ENCODE measurements at regions not wholly inside any gene's neighbourhood (a gene's known extent, or its start where the extent isn't known, plus 50 kb on each side); places are given as distances from the start of the nearest gene placed in this dataset.
"Not testable (repeated sequence)": the region's sequence is repeated elsewhere in the genome, so short reads cannot be mapped to it uniquely, and the experiment has no call there.

DNA sequence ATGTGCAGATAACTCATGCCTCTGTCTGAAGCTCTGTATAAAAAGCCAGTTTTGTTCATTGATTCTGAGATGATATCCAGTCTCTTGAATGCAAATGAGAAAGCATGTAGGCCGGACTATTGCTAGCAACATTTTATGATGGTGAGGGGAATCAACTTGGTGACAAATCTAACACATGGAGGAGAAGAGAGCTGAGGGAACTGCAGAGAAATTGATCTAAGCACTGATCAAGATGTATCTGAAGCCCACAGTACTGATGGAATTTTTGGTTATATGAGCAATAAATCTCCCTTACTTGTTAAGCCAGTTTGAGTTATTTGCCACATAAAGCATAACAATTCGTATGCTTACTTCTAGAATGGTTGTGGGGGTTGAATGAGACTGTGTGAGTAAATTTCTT lies 295.6 kb upstream of the DDHD1 start:
- no peak for DNase-seq

GRCh38 chr14:53444677-53445312 lies 291.7 kb upstream of the DDHD1 start:
- no peak for DNase-seq

DNA sequence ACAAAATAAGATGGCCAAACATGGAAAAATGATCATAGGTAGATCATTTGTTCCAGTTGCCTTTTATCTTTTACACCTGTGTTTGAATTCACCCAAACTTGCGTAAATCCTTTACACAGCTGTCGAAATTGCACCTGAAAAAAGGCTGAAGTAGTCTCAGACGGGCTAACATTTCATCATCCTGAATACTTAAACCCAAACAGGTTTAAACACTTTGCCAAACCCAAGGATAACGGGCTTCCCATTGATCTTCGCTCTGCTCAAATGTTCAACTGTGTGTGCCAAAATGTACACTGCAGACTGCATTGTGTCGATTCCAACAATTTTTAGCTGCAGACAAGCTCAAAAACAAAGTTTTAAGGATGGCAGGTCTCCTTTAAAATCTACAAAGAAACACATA lies 288.7 kb upstream of the DDHD1 start:
- DNase-seq: no peak

GRCh38 chr14:53437858-53438257 lies 284.7 kb upstream of the DDHD1 start:
- no peak for DNase-seq

GRCh38 chr14:53432378-53432802 lies 279.3 kb upstream of the DDHD1 start:
- DNase-seq: no peak

- DNase-seq: no peak
These were observed 277.7 kb upstream of the DDHD1 start for GRCh38 chr14:53430870-53431269.

- no peak for DNase-seq
These were observed 259.9 kb upstream of the DDHD1 start for GRCh38 chr14:53412819-53413675.

DNA sequence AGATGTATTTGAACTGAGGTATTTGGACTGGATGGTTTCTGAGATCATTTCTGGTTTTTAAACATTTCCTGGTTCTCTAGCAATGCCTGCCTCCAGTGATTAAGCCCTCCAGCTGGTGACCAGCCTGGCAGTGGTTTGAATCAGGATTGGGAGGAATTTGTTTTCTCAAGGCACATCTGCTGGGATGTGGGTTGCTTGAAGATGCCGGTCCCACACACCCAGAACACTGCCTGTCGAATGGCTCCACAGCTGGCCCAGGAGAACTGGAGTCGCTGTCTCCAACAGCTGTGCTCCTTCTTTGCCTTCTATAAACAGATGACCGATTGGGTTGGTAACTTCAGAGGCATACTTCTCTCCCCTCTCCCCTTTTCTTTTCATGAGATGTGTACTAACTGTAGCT lies 258.0 kb upstream of the DDHD1 start:
- no peak for DNase-seq

DNA sequence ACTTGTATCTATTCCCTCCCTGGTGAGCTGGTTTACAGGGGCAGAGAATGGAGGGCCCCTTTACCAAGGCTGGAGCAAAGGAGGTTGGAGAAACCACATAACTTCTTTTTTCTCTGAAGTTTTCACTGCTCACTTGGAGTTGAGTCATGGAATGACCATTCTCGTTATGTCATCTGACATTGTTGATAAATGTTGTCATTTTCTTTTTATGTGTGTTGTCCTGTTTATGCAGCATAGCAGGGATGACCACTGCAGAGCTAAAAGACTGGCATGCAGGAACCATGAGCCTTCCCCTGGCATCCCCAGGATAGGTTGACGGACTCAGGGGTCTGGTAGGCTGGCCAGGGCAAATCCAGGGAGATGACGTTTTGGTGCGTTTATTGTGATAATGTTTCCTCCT lies 256.8 kb upstream of the DDHD1 start:
- no peak for DNase-seq

DNA sequence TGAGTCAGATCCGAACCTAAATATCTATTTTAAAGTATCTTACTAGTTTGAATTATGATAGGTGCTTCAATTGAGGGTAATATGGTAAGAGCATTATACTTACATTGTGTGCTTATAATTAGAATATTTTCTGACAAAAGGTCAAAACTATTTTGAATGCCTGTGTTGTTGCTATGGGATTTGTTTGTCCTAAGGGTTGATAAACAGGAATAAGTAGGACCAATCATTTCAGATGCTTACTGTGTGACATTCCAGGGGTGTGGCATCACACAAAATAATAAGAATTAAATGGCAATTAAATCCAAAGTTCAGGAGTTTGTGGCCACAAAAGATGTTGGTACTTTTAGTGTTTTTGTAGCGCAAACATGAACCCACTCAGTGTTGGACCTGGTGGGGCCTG lies 256.2 kb upstream of the DDHD1 start:
- no peak for DNase-seq

DNA sequence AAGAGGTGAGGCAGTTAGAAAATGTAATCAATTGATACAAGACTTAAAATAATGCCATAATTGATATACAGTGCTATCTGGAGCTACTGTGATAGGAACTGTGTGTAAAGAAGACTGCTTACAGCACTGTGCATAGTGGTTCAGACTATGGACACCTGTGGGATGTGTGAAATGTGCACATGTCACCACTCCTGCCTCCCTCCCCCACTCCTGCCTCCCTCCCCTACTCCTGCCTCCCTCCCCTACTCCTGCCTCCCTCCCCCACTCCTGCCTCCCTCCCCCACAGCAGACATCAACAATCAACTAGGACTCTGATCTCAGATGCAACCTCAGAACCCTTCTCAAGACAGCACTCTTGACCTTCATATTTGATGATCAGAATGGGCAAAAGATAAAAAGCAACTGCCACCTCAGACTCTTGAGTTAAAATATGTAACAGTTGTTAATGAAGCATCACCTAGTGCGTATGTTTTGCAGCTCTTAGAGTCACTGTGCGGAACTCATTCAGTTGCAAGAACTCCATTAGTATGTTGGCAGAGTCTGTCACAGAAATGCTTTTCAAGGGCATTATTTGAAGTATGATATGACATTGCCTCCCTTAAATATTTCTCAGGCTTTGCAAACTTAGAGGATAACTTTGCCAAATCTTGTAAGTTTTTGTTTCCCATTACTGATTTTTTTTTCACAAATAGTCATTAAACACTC lies 255.2 kb upstream of the DDHD1 start:
- DNase-seq: no peak

DNA sequence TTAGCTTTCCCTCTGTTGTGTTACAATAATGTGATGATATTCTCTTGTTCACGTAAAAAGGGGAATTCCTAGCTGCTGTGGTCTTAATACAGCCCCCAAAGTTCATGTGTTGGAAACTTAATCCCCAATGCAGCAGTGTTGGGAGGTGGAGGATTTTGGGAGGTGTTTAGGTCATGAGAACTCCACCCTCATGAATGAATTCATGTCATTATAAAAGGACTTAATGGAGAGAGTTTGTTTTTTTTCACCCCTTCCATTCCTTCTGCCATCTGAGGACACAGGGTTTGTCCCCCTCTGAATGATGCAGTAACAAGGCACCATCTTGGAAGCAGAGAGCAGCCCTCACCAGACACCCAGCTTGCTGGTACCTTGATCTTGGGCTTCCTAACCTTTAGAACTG lies 253.4 kb upstream of the DDHD1 start:
- no peak for DNase-seq

DNA sequence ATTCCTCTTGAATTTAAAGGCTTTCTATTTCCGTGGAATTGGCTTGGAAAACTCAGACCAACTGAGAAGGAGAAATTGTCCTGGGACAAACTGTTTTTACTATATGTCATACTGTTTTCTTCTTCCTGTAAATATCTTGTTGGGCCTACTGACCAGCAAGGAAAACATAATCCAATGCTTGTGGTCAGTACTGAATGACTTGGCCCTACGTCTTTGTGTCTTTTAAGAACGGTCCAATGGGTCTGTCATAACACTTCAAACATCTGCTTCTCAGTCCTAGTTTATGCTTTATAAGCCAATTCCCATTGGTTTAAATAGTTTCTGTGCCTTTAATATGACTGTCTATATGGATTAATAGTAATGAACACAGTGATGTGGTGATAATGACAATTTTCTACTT lies 248.5 kb upstream of the DDHD1 start:
- DNase-seq: no peak

- no peak for DNase-seq
These were observed 245.9 kb upstream of the DDHD1 start for GRCh38 chr14:53399057-53399456.

GRCh38 chr14:53398616-53399015 lies 245.5 kb upstream of the DDHD1 start:
- DNase-seq: no peak

GRCh38 chr14:53395267-53395666 lies 242.1 kb upstream of the DDHD1 start:
- DNase-seq: not testable (repeated sequence)

- DNase-seq: no peak
These were observed 238.6 kb upstream of the DDHD1 start for GRCh38 chr14:53391631-53392285.

GRCh38 chr14:53391156-53391555 lies 238.0 kb upstream of the DDHD1 start:
- DNase-seq: no peak

DNA sequence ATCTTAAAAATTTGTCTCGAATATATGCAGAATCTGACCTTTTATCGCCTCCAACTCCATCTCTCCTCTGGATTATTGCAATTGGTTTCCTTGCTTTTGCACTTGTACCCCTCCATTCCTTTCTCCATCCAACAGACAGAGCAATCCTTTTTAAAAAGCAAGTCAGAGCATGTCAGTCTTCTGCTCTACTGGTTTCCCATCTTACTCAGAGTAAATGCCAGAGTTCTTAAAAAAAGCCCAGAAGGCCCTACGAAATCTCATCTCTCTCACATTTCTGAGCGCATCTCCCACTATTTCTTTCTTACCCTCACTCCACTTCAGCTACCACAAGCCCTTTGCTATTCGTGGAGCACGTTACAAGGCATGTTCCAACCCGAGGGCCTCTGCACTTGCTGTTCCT lies 236.9 kb upstream of the DDHD1 start:
- DNase-seq: no peak

DNA sequence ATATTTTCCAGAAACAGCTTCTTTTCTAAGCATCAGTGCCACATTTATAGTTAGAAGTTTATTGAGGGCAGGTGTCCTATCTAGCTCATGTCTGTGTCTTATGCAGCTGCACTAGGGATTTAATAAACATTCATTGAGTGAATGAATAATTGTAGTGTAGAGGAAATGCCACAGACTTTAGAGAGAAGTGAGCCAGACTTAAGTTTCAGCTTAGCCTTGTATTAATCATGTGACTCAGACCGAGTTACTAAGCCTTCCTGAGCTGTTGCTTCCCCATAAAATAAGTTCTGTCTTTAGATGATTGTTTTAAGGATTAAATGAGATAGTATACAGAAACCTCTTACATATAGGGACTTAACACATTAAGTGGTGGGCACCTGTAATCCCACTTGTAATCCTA lies 236.1 kb upstream of the DDHD1 start:
- no peak for DNase-seq

- no peak for DNase-seq
These were observed 233.2 kb upstream of the DDHD1 start for GRCh38 chr14:53386362-53386761.

GRCh38 chr14:53384536-53384935 lies 231.4 kb upstream of the DDHD1 start:
- no peak for DNase-seq

- DNase-seq: no peak
These were observed 230.9 kb upstream of the DDHD1 start for GRCh38 chr14:53384073-53384472.
